OCI-LY7 (cell line): ENCODE measurements at regions not wholly inside any gene's neighbourhood (a gene's known extent, or its start where the extent isn't known, plus 50 kb on each side); places are given as distances from the start of the nearest gene placed in this dataset.

Experiments used
- BruUV-seq: library from RNA; stranded (reverse); fragments of 400-500 nt; replicated peaks from 2 replicates; lab custom pipeline; 2021; lab: Mats Ljungman, UMichigan
- CTCF ChIA-PET: fragments of 300-600 bp; sonication (Branson Sonifier 250); formaldehyde crosslinking; loops from one replicate; lab custom pipeline; 2022; ENCODE audit warnings: antibody characterized with exemption; ENCODE audit not compliant: unreplicated experiment; lab: Charles Lee
- POLR2A ChIA-PET: fragments of 300-600 bp; sonication (Branson Sonifier 250); formaldehyde crosslinking; loops from one replicate; lab custom pipeline; 2022; ENCODE audit warnings: antibody characterized with exemption; lab: Charles Lee
- DNase-seq: peaks from one replicate; pipeline ENCODE4 v3.0.0-alpha.2; 2015; ENCODE audit warnings: low spot score
- H2AFZ ChIP-seq: fragments of 200-600 bp; sonication (generic), shearing (Covaris generic); 2 replicates; pipeline ENCODE4 v1.6.1; 2014; ENCODE audit warnings: mild to moderate bottlenecking, antibody characterized with exemption, low read length, moderate library complexity
- H3K27ac ChIP-seq: fragments of 200-600 bp; sonication (generic); 2 replicates; pipeline ENCODE4 v1.5.1; 2014; ENCODE audit warnings: mixed run types, low read depth, mild to moderate bottlenecking, moderate library complexity, low read length, inconsistent platforms; ENCODE audit not compliant: poor library complexity, severe bottlenecking
- H3K36me3 ChIP-seq: fragments of 200-600 bp; sonication (generic); 2 replicates; pipeline ENCODE4 v1.6.1; 2014; ENCODE audit warnings: mild to moderate bottlenecking, antibody characterized with exemption, low read length, moderate library complexity, mixed read lengths; ENCODE audit not compliant: insufficient read depth
- H3K4me1 ChIP-seq: fragments of 200-600 bp; sonication (generic); 2 replicates; pipeline ENCODE4 v1.5.1; 2014; ENCODE audit warnings: mild to moderate bottlenecking, low read length; ENCODE audit not compliant: insufficient read depth, poor library complexity, severe bottlenecking
- H3K4me2 ChIP-seq: fragments of 200-600 bp; sonication (generic); 2 replicates; pipeline ENCODE4 v1.6.1; 2014; ENCODE audit warnings: mild to moderate bottlenecking, low read length
- H3K4me3 ChIP-seq: fragments of 200-600 bp; sonication (generic); 2 replicates; pipeline ENCODE4 v1.5.1; 2014; ENCODE audit warnings: mild to moderate bottlenecking, low read depth, low read length; ENCODE audit not compliant: poor library complexity, severe bottlenecking
- H3K79me2 ChIP-seq: fragments of 200-600 bp; sonication (generic); 2 replicates; pipeline ENCODE4 v1.6.1; 2016; ENCODE audit warnings: low read depth, mild to moderate bottlenecking, low read length, moderate library complexity, mixed read lengths; ENCODE audit not compliant: insufficient read depth
- H3K9me2 ChIP-seq: fragments of 200-600 bp; sonication (generic); 2 replicates; pipeline ENCODE4 v1.6.1; 2016; ENCODE audit warnings: mild to moderate bottlenecking, low read length, mixed read lengths; ENCODE audit not compliant: insufficient read depth
- H3K9me3 ChIP-seq: fragments of 200-600 bp; sonication (generic); 2 replicates; pipeline ENCODE4 v1.6.1; 2014; ENCODE audit warnings: mild to moderate bottlenecking, mixed run types, low read length, mixed read lengths
- H4K20me1 ChIP-seq: fragments of 200-600 bp; sonication (generic); 2 replicates; pipeline ENCODE4 v1.6.1; 2014; ENCODE audit warnings: mild to moderate bottlenecking, antibody characterized with exemption, low read length, moderate library complexity, mixed read lengths; ENCODE audit not compliant: insufficient read depth
- CTCF ChIP-seq: fragments of 200-600 bp; sonication (generic); conservative IDR thresholded peaks from 2 replicates; pipeline ENCODE4 v1.5.1; 2014; ENCODE audit warnings: mild to moderate bottlenecking, antibody characterized with exemption, low read length, moderate library complexity, mixed read lengths
- EZH2phosphoT487 ChIP-seq: fragments of 200-600 bp; sonication (generic); IDR thresholded peaks from 2 replicates; pipeline ENCODE4 v1.6.1; 2018; ENCODE audit warnings: low read depth, borderline replicate concordance, mild to moderate bottlenecking, mixed run types, antibody characterized with exemption, low read length, moderate library complexity, mixed read lengths
- intact Hi-C: fragments of 100-400 bp; cut with micrococcal nuclease; formaldehyde crosslinking; loops from one replicate; pipeline ENCODE4 v1.10.0; 2022; ENCODE audit not compliant: unreplicated experiment

GRCh38 chr4:182093431-182093831, 149.8 kb upstream of the TENM3 start:
- Histone ChIP-seq H3K4me3 (no peak overlapping the region), H3K4me1 (no peaks in the 10 kb centered on the region), H3K9me2 (no peaks in the 10 kb centered on the region), H3K79me2 (no peaks in the 10 kb centered on the region), H3K4me2 (no peak overlapping the region), H3K9me3 (no peaks in the 10 kb centered on the region), H4K20me1 (no peaks in the 10 kb centered on the region), H3K36me3 (no peaks in the 10 kb centered on the region), H3K27ac (no peak overlapping the region), H2AFZ (no peak overlapping the region)
- CTCF ChIA-PET, result no interaction called here
- no peak for TF ChIP-seq EZH2phosphoT487
- BruUV-seq, result no TSS peak
- no peak for DNase-seq
- POLR2A ChIA-PET, result no interaction called here
- intact Hi-C loops, result no loop called here

- no peak for DNase-seq
- CTCF ChIA-PET, result no interaction called here
- TF ChIP-seq EZH2phosphoT487, result no peak
- no peak for TF ChIP-seq CTCF
- POLR2A ChIA-PET, result no interaction called here
- H2AFZ ChIP-seq, result no peak overlapping the region
- H3K4me3 ChIP-seq, result no peak overlapping the region
- no peak overlapping the region for H3K4me2 ChIP-seq
- no TSS peak for BruUV-seq
- no peaks in the 10 kb centered on the region for H3K9me2 ChIP-seq
- no peaks in the 10 kb centered on the region for H3K4me1 ChIP-seq
- H3K9me3 ChIP-seq, result no peaks in the 10 kb centered on the region
- no peaks in the 10 kb centered on the region for H3K36me3 ChIP-seq
- no peak overlapping the region for H3K27ac ChIP-seq
- no peaks in the 10 kb centered on the region for H3K79me2 ChIP-seq
- intact Hi-C loops, result no loop called here
- no peaks in the 10 kb centered on the region for H4K20me1 ChIP-seq
Measured at GRCh38 chr4:182093935-182094334, 149.3 kb upstream of the TENM3 start.

GRCh38 chr4:182101618-182102017, 141.6 kb upstream of the TENM3 start:
- no peaks in the 10 kb centered on the region for H3K9me3 ChIP-seq
- H3K36me3 ChIP-seq, result no peaks in the 10 kb centered on the region
- no peaks in the 10 kb centered on the region for H4K20me1 ChIP-seq
- no peak overlapping the region for H3K4me2 ChIP-seq
- no peak overlapping the region for H2AFZ ChIP-seq
- DNase-seq, result no peak
- no peaks in the 10 kb centered on the region for H3K4me1 ChIP-seq
- H3K9me2 ChIP-seq, result no peaks in the 10 kb centered on the region
- H3K79me2 ChIP-seq, result no peaks in the 10 kb centered on the region
- H3K4me3 ChIP-seq, result no peak overlapping the region
- no TSS peak for BruUV-seq
- no peak for TF ChIP-seq CTCF
- TF ChIP-seq EZH2phosphoT487, result no peak
- ChIA-PET CTCF (no interaction called here), POLR2A (no interaction called here)
- H3K27ac ChIP-seq, result no peak overlapping the region
- intact Hi-C loops, result no loop called here
